ENCODE measurements at regions not wholly inside any gene's neighbourhood (a gene's known extent, or its start where the extent isn't known, plus 50 kb on each side); places are given as distances from the start of the nearest gene placed in this dataset.

GRCh38 chr16:55217392-55217791, 106.6 kb upstream of the IRX6 start:
- H3K27me3 Mint-ChIP-seq, result no peaks in the 10 kb centered on the region

GRCh38 chr16:55221836-55222235, 102.2 kb upstream of the IRX6 start:
- intact Hi-C loops (cut with micrococcal nuclease), result no loop called here
- CTCF ChIA-PET, result no interaction called here
- Mint-ChIP-seq H3K4me1 (ENCODE audit: low read depth) (no peaks in the 10 kb centered on the region), H3K36me3 (ENCODE audit: low read depth) (no peaks in the 10 kb centered on the region), H3K9me3 (peaks cover 12% of the 10 kb centered on the region), H3K4me3 (no peak overlapping the region), H3K27me3 (peaks cover 2% of the 10 kb centered on the region), H3K27ac (no peak overlapping the region)
- no peak for TF ChIP-seq CTCF (IDR thresholded peaks at IDR 0.05)
- ATAC-seq, result no peak
- POLR2A ChIA-PET, result no interaction called here
- DNase-seq, result no peak

More at GRCh38 chr16:55217392-55217791, 106.6 kb upstream of the IRX6 start:
- ChIA-PET CTCF (no interaction called here), POLR2A (no interaction called here)
- DNase-seq (no peak), ATAC-seq (no peak)
- H3K27ac Mint-ChIP-seq, result no peak overlapping the region
- H3K4me3 Mint-ChIP-seq, result no peak overlapping the region
- intact Hi-C loops (cut with micrococcal nuclease), result no loop called here
- no peaks in the 10 kb centered on the region for H3K36me3 Mint-ChIP-seq (ENCODE audit: low read depth)
- no peak for TF ChIP-seq CTCF (IDR thresholded peaks at IDR 0.05)
- no peaks in the 10 kb centered on the region for H3K9me3 Mint-ChIP-seq
- H3K4me1 Mint-ChIP-seq (ENCODE audit: low read depth), result no peaks in the 10 kb centered on the region

- no peak for TF ChIP-seq CTCF (IDR thresholded peaks at IDR 0.05)
- intact Hi-C loops (cut with micrococcal nuclease), result no loop called here
- ATAC-seq, result no peak
Measured at GRCh38 chr16:55222486-55222885, 101.5 kb upstream of the IRX6 start.

GRCh38 chr16:55225972-55226542, 97.9 kb upstream of the IRX6 start:
- H3K4me3 Mint-ChIP-seq, result no peak overlapping the region
- ChIA-PET CTCF (no interaction called here), POLR2A (no interaction called here)
- H3K9me3 Mint-ChIP-seq, result peaks cover 12% of the 10 kb centered on the region
- intact Hi-C loops (cut with micrococcal nuclease), result no loop called here
- no peak overlapping the region for H3K27ac Mint-ChIP-seq
- ATAC-seq (no peak), DNase-seq (no peak)
- no peaks in the 10 kb centered on the region for H3K4me1 Mint-ChIP-seq (ENCODE audit: low read depth)
- no peak for TF ChIP-seq CTCF (IDR thresholded peaks at IDR 0.05)
- no peaks in the 10 kb centered on the region for H3K36me3 Mint-ChIP-seq (ENCODE audit: low read depth)
- peaks cover 6% of the 10 kb centered on the region for H3K27me3 Mint-ChIP-seq

More at GRCh38 chr16:55222486-55222885, 101.5 kb upstream of the IRX6 start:
- Mint-ChIP-seq H3K36me3 (ENCODE audit: low read depth) (no peaks in the 10 kb centered on the region), H3K27ac (no peak overlapping the region), H3K27me3 (peaks cover 2% of the 10 kb centered on the region), H3K4me1 (ENCODE audit: low read depth) (no peaks in the 10 kb centered on the region), H3K4me3 (no peak overlapping the region), H3K9me3 (peaks cover 12% of the 10 kb centered on the region)
- no peak for DNase-seq
- ChIA-PET CTCF (no interaction called here), POLR2A (no interaction called here)

GRCh38 chr16:55232822-55233221, 91.2 kb upstream of the IRX6 start:
- peaks cover 10% of the 10 kb centered on the region for H3K27me3 Mint-ChIP-seq
- no peaks in the 10 kb centered on the region for H3K9me3 Mint-ChIP-seq
- intact Hi-C loops (cut with micrococcal nuclease), result no loop called here
- no peaks in the 10 kb centered on the region for H3K4me1 Mint-ChIP-seq (ENCODE audit: low read depth)
- no peak for TF ChIP-seq CTCF (IDR thresholded peaks at IDR 0.05)
- no peaks in the 10 kb centered on the region for H3K36me3 Mint-ChIP-seq (ENCODE audit: low read depth)
- H3K4me3 Mint-ChIP-seq, result no peak overlapping the region
- DNase-seq, result no peak
- POLR2A ChIA-PET, result no interaction called here
- ATAC-seq, result no peak
- CTCF ChIA-PET, result no interaction called here
- no peak overlapping the region for H3K27ac Mint-ChIP-seq

Measured in activated CD8-positive, alpha-beta T cell treated with anti-CD3 and anti-CD28 coated beads for 36 hours (primary cell).